PFSK-1 (cell line): ENCODE measurements at regions not wholly inside any gene's neighbourhood (a gene's known extent, or its start where the extent isn't known, plus 50 kb on each side); places are given as distances from the start of the nearest gene placed in this dataset.

Source experiments
- SIN3A ChIP-seq: IDR thresholded peaks from 2 replicates; pipeline ENCODE4 v1.6.1; 2012; ENCODE audit warnings: mild to moderate bottlenecking, low read length, moderate library complexity, borderline replicate concordance; ENCODE audit not compliant: insufficient read depth
- TAF1 ChIP-seq: IDR thresholded peaks from 2 replicates; pipeline ENCODE4 v1.6.1; 2012; ENCODE audit warnings: low read length, control low read depth, borderline replicate concordance; ENCODE audit not compliant: insufficient read depth

- no peak for TF ChIP-seq TAF1
- no peak for TF ChIP-seq SIN3A
These were observed 2287.4 kb upstream of the WWC1 start for GRCh38 chr5:166004006-166004405.
